ENCODE measurements at regions not wholly inside any gene's neighbourhood (a gene's known extent, or its start where the extent isn't known, plus 50 kb on each side); places are given as distances from the start of the nearest gene placed in this dataset.

- no peak for ATAC-seq
Observed at GRCh38 chr10:130466271-130466997, 330.2 kb downstream of the GLRX3 start.

GRCh38 chr10:130470286-130470685 lies 334.1 kb downstream of the GLRX3 start:
- no peak for ATAC-seq

- no peak for ATAC-seq
Observed at GRCh38 chr10:130470973-130471372, 334.8 kb downstream of the GLRX3 start.

- no peak for ATAC-seq
Observed at GRCh38 chr10:130471486-130471885, 335.3 kb downstream of the GLRX3 start.

- no peak for ATAC-seq
Observed at GRCh38 chr10:130472236-130472635, 336.0 kb downstream of the GLRX3 start.

GRCh38 chr10:130474591-130474990 lies 338.4 kb downstream of the GLRX3 start:
- ATAC-seq: no peak

- no peak for ATAC-seq
Observed at GRCh38 chr10:130477360-130477759, 341.2 kb downstream of the GLRX3 start.

- ATAC-seq: no peak
Observed at GRCh38 chr10:130479146-130479545, 343.0 kb downstream of the GLRX3 start.

GRCh38 chr10:130479926-130480325 lies 343.7 kb downstream of the GLRX3 start:
- ATAC-seq: no peak

GRCh38 chr10:130480491-130480890 lies 344.3 kb downstream of the GLRX3 start:
- ATAC-seq: no peak

GRCh38 chr10:130481076-130481930 lies 345.1 kb downstream of the GLRX3 start:
- ATAC-seq: no peak

GRCh38 chr10:130481936-130482335 lies 345.7 kb downstream of the GLRX3 start:
- ATAC-seq: no peak

GRCh38 chr10:130483691-130484467 lies 347.7 kb downstream of the GLRX3 start:
- no peak for ATAC-seq

GRCh38 chr10:130484468-130485180 lies 348.4 kb downstream of the GLRX3 start:
- ATAC-seq: no peak

- no peak for ATAC-seq
Observed at GRCh38 chr10:130485236-130485957, 349.2 kb downstream of the GLRX3 start.

GRCh38 chr10:130485958-130486895 lies 350.0 kb downstream of the GLRX3 start:
- ATAC-seq: no peak

GRCh38 chr10:130486906-130487305 lies 350.7 kb downstream of the GLRX3 start:
- ATAC-seq: no peak

- no peak for ATAC-seq
Observed at GRCh38 chr10:130487566-130487965, 351.4 kb downstream of the GLRX3 start.

GRCh38 chr10:130489891-130490290 lies 353.7 kb downstream of the GLRX3 start:
- no peak for ATAC-seq

GRCh38 chr10:130491011-130491692 lies 355.0 kb downstream of the GLRX3 start:
- ATAC-seq: no peak

Data from activated CD4-positive, CD25-positive, alpha-beta regulatory T cell treated with anti-CD3 and anti-CD28 coated beads, Interleukin-2, amount 50 U/mL, for 24 hours (primary cell).